K562 (cell line): ENCODE measurements at regions not wholly inside any gene's neighbourhood (a gene's known extent, or its start where the extent isn't known, plus 50 kb on each side); places are given as distances from the start of the nearest gene placed in this dataset.

ENCODE experiments used
- ARID2 ChIP-seq: fragments of 450-650 bp; IDR thresholded peaks from 2 replicates; pipeline ENCODE4 v1.6.1; 2017; ENCODE audit warnings: antibody characterized with exemption, mild to moderate bottlenecking
- HDAC3 ChIP-seq: fragments of 450-650 bp; IDR thresholded peaks from 2 replicates; pipeline ENCODE4 v1.6.1; 2018; ENCODE audit warnings: borderline replicate concordance, mild to moderate bottlenecking, moderate library complexity; ENCODE audit not compliant: partially characterized antibody
- MYBL2 ChIP-seq, 2 experiments: fragments of 450-650 bp in 1 of 2; sonication (generic) in 1 of 2; formaldehyde crosslinking in 1 of 2; IDR thresholded peaks; 2 replicates each; pipeline versions ENCODE4 v1.6.1 to v1.8.1; 2017 to 2022; ENCODE audit warnings: borderline replicate concordance in 1 of 2, inconsistent platforms in 1 of 2, low read depth in 1 of 2, mild to moderate bottlenecking in 1 of 2, missing genetic modification reagents in 1 of 2, moderate library complexity in 1 of 2
- NR2F6 ChIP-seq: fragments of 450-650 bp; formaldehyde crosslinking; IDR thresholded peaks from 2 replicates; pipeline ENCODE4 v1.4.0; 2020; ENCODE audit warnings: mild to moderate bottlenecking
- RAD21 ChIP-seq, 2 experiments: fragments of 250-450 bp in 1 of 2; fragments of 450-650 bp in 1 of 2; sonication (Bioruptor Pico) in 1 of 2; formaldehyde crosslinking in 1 of 2; IDR thresholded peaks in 1 of 2; conservative IDR thresholded peaks in 1 of 2; 2 replicates each; pipeline versions ENCODE4 v1.4.0 to v1.8.0; 2020 to 2022; ENCODE audit warnings: mild to moderate bottlenecking in 2 of 2, moderate library complexity in 1 of 2
- ZNF586 ChIP-seq: fragments of 450-650 bp; formaldehyde crosslinking; conservative IDR thresholded peaks from 2 replicates; pipeline ENCODE4 v1.4.0; 2020; ENCODE audit warnings: mild to moderate bottlenecking, moderate library complexity
- TF ChIP-seq, protein P1 (sequence below): sonication (generic); formaldehyde crosslinking; IDR thresholded peaks from 2 replicates; pipeline ENCODE4 v1.8.0; 2023; ENCODE audit warnings: mild to moderate bottlenecking, missing genetic modification reagents
- TF ChIP-seq, protein P2 (sequence below): fragments of 450-650 bp; formaldehyde crosslinking; IDR thresholded peaks from 2 replicates; pipeline ENCODE4 v1.4.0; 2022; ENCODE audit warnings: missing genetic modification characterization
- TF ChIP-seq, protein P3 (sequence below), 2 experiments: fragments of 450-650 bp; conservative IDR thresholded peaks; 2 replicates each; pipeline ENCODE4 v1.6.1; 2017; ENCODE audit warnings: mild to moderate bottlenecking in 2 of 2, moderate library complexity in 2 of 2
- TF ChIP-seq, protein P4 (sequence below): fragments of 250-450 bp; sonication (Bioruptor Pico); IDR thresholded peaks from 2 replicates; pipeline ENCODE4 v1.4.0; 2020; ENCODE audit warnings: mild to moderate bottlenecking, moderate library complexity
- TF ChIP-seq, protein P5 (sequence below): fragments of 250-450 bp; sonication (Bioruptor Pico); IDR thresholded peaks from 2 replicates; pipeline ENCODE4 v1.4.0; 2020; ENCODE audit warnings: borderline replicate concordance
- TF ChIP-seq, protein P6 (sequence below): fragments of 450-650 bp; formaldehyde crosslinking; IDR thresholded peaks from 2 replicates; pipeline ENCODE4 v1.4.0; 2020; ENCODE audit warnings: mild to moderate bottlenecking

DNA sequence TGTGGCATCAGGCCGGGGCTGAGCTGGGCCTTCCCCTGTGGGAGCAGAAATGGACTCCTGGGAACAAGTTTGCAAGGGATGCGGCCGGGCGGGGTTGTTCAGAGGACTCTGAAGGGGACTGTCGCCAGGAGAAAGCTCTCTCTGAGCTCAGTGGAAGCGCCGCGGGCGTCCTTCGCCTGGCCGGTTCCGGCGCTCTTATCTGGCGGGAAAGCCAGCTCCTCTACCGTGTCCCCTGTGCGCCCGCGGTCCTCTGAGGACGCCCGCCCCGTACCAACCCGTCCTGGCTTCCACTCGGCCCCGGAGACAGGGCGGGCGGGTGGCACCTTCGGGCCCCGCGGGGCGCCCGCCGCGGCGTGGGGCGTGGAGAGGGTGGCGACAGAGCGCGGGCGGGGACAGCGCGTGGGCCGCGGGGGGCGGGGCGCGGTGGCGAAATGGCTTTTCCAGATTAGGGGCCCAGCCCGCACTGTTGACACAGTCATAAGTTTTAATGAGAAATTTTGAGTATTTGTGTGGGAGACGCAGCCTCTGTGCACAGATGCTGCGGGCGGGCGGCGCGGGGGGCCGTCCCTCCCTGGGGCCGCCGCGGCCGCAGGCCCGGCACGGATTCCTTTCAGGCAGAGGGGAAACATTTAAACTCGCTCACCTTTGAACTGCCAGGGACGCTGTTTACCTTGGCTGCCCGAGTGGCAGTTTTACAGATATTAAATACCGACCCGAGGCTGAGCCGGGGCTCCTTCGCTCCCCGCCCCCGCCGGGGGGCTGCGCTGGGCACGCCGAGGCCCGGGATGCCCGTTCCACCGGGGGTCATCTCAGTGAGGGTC lies 70.2 kb downstream of the FOXD2 start (continued):
- TF ChIP-seq, protein P1, sequence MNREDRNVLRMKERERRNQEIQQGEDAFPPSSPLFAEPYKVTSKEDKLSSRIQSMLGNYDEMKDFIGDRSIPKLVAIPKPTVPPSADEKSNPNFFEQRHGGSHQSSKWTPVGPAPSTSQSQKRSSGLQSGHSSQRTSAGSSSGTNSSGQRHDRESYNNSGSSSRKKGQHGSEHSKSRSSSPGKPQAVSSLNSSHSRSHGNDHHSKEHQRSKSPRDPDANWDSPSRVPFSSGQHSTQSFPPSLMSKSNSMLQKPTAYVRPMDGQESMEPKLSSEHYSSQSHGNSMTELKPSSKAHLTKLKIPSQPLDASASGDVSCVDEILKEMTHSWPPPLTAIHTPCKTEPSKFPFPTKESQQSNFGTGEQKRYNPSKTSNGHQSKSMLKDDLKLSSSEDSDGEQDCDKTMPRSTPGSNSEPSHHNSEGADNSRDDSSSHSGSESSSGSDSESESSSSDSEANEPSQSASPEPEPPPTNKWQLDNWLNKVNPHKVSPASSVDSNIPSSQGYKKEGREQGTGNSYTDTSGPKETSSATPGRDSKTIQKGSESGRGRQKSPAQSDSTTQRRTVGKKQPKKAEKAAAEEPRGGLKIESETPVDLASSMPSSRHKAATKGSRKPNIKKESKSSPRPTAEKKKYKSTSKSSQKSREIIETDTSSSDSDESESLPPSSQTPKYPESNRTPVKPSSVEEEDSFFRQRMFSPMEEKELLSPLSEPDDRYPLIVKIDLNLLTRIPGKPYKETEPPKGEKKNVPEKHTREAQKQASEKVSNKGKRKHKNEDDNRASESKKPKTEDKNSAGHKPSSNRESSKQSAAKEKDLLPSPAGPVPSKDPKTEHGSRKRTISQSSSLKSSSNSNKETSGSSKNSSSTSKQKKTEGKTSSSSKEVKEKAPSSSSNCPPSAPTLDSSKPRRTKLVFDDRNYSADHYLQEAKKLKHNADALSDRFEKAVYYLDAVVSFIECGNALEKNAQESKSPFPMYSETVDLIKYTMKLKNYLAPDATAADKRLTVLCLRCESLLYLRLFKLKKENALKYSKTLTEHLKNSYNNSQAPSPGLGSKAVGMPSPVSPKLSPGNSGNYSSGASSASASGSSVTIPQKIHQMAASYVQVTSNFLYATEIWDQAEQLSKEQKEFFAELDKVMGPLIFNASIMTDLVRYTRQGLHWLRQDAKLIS (CRISPR knock-in tag), result no peak
- no peak for TF ChIP-seq HDAC3
- TF ChIP-seq, protein P2, sequence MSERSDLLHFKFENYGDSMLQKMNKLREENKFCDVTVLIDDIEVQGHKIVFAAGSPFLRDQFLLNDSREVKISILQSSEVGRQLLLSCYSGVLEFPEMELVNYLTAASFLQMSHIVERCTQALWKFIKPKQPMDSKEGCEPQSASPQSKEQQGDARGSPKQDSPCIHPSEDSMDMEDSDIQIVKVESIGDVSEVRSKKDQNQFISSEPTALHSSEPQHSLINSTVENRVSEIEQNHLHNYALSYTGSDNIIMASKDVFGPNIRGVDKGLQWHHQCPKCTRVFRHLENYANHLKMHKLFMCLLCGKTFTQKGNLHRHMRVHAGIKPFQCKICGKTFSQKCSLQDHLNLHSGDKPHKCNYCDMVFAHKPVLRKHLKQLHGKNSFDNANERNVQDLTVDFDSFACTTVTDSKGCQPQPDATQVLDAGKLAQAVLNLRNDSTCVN, result no peak
- TF ChIP-seq RAD21 (CRISPR knock-in tag; conservative IDR thresholded peaks at IDR 0.05 in 1 of 2, IDR thresholded peaks at IDR 0.05 in 1 of 2), result no peak
- TF ChIP-seq, protein P3, sequence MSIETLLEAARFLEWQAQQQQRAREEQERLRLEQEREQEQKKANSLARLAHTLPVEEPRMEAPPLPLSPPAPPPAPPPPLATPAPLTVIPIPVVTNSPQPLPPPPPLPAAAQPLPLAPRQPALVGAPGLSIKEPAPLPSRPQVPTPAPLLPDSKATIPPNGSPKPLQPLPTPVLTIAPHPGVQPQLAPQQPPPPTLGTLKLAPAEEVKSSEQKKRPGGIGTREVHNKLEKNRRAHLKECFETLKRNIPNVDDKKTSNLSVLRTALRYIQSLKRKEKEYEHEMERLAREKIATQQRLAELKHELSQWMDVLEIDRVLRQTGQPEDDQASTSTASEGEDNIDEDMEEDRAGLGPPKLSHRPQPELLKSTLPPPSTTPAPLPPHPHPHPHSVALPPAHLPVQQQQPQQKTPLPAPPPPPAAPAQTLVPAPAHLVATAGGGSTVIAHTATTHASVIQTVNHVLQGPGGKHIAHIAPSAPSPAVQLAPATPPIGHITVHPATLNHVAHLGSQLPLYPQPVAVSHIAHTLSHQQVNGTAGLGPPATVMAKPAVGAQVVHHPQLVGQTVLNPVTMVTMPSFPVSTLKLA (conservative IDR thresholded peaks at IDR 0.05), result 0 out of 4 replicates have a peak, but pooled peaks of 1 of the 2 experiments have one; percentile 8
- TF ChIP-seq ARID2, result no peak
- TF ChIP-seq NR2F6 (CRISPR knock-in tag), result no peak
- TF ChIP-seq, protein P4, sequence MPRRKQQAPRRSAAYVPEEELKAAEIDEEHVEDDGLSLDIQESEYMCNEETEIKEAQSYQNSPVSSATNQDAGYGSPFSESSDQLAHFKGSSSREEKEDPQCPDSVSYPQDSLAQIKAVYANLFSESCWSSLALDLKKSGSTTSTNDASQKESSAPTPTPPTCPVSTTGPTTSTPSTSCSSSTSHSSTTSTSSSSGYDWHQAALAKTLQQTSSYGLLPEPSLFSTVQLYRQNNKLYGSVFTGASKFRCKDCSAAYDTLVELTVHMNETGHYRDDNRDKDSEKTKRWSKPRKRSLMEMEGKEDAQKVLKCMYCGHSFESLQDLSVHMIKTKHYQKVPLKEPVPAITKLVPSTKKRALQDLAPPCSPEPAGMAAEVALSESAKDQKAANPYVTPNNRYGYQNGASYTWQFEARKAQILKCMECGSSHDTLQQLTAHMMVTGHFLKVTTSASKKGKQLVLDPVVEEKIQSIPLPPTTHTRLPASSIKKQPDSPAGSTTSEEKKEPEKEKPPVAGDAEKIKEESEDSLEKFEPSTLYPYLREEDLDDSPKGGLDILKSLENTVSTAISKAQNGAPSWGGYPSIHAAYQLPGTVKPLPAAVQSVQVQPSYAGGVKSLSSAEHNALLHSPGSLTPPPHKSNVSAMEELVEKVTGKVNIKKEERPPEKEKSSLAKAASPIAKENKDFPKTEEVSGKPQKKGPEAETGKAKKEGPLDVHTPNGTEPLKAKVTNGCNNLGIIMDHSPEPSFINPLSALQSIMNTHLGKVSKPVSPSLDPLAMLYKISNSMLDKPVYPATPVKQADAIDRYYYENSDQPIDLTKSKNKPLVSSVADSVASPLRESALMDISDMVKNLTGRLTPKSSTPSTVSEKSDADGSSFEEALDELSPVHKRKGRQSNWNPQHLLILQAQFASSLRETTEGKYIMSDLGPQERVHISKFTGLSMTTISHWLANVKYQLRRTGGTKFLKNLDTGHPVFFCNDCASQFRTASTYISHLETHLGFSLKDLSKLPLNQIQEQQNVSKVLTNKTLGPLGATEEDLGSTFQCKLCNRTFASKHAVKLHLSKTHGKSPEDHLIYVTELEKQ, result no peak
- no peak for TF ChIP-seq ZNF586
- no peak for TF ChIP-seq MYBL2 (IDR thresholded peaks at IDR 0.05; ENCODE audit: low read depth)
- TF ChIP-seq MYBL2 (CRISPR knock-in tag; IDR thresholded peaks at IDR 0.05; ENCODE audit: borderline replicate concordance), result no peak
- TF ChIP-seq, protein P5, sequence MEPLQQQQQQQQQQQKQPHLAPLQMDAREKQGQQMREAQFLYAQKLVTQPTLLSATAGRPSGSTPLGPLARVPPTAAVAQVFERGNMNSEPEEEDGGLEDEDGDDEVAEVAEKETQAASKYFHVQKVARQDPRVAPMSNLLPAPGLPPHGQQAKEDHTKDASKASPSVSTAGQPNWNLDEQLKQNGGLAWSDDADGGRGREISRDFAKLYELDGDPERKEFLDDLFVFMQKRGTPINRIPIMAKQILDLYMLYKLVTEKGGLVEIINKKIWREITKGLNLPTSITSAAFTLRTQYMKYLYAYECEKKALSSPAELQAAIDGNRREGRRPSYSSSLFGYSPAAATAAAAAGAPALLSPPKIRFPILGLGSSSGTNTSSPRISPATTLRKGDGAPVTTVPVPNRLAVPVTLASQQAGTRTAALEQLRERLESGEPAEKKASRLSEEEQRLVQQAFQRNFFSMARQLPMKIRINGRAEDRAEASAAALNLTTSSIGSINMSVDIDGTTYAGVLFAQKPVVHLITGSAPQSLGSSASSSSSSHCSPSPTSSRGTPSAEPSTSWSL (CRISPR knock-in tag), result no peak
- TF ChIP-seq, protein P6, sequence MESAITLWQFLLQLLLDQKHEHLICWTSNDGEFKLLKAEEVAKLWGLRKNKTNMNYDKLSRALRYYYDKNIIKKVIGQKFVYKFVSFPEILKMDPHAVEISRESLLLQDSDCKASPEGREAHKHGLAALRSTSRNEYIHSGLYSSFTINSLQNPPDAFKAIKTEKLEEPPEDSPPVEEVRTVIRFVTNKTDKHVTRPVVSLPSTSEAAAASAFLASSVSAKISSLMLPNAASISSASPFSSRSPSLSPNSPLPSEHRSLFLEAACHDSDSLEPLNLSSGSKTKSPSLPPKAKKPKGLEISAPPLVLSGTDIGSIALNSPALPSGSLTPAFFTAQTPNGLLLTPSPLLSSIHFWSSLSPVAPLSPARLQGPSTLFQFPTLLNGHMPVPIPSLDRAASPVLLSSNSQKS (CRISPR knock-in tag), result no peak
